Neural cell (in vitro differentiated cells): ENCODE measurements at regions not wholly inside any gene's neighbourhood (a gene's known extent, or its start where the extent isn't known, plus 50 kb on each side); places are given as distances from the start of the nearest gene placed in this dataset.
"Not testable (repeated sequence)": the region's sequence is repeated elsewhere in the genome, so short reads cannot be mapped to it uniquely, and the experiment has no call there.

ENCODE experiments used
- H2AFZ ChIP-seq: fragments of 200-600, 300-800 bp; sonication (generic), shearing (Covaris generic); 2 replicates; pipeline ENCODE4 v1.6.0; 2014; ENCODE audit warnings: low read depth, mild to moderate bottlenecking, antibody characterized with exemption, low read length, moderate library complexity
- H3F3A ChIP-seq: fragments of 200-600 bp; shearing (Covaris generic); 2 replicates; pipeline ENCODE4 v1.6.1; 2016; ENCODE audit warnings: mild to moderate bottlenecking, moderate library complexity, mixed read lengths, antibody characterized with exemption, low read length; ENCODE audit not compliant: insufficient read depth, poor library complexity, severe bottlenecking
- H3K27ac ChIP-seq: fragments of 200-600, 300-800 bp; sonication (generic), shearing (Covaris generic); 2 replicates; pipeline ENCODE4 v1.5.1; 2014; ENCODE audit warnings: mild to moderate bottlenecking, low read length, moderate library complexity
- H3K27me3 ChIP-seq: fragments of 300-800, 200-600 bp; sonication (generic), shearing (Covaris generic); 2 replicates; pipeline ENCODE4 v1.6.0; 2014; ENCODE audit warnings: mild to moderate bottlenecking, low read depth, low read length, moderate library complexity; ENCODE audit not compliant: insufficient read depth
- H3K36me3 ChIP-seq: fragments of 300-800, 200-600 bp; sonication (generic), shearing (Covaris generic); 2 replicates; pipeline ENCODE4 v1.5.1; 2014; ENCODE audit warnings: mild to moderate bottlenecking, antibody characterized with exemption, low read length, moderate library complexity; ENCODE audit not compliant: insufficient read depth
- H3K4me2 ChIP-seq: fragments of 300-800, 200-600 bp; sonication (generic), shearing (Covaris generic); 2 replicates; pipeline ENCODE4 v1.6.0; 2014; ENCODE audit warnings: mild to moderate bottlenecking, low read length
- H3K4me3 ChIP-seq: fragments of 300-800, 200-600 bp; sonication (generic), shearing (Covaris generic); 2 replicates; pipeline ENCODE4 v1.5.1; 2014; ENCODE audit warnings: mild to moderate bottlenecking, low read length, moderate library complexity
- H3K79me2 ChIP-seq: fragments of 200-600 bp; shearing (Covaris generic); replicated peaks from 2 replicates; pipeline ENCODE4 v1.6.0; 2014; ENCODE audit warnings: mild to moderate bottlenecking, low read length, moderate library complexity; ENCODE audit not compliant: insufficient read depth
- H3K9ac ChIP-seq: fragments of 300-800, 200-600 bp; sonication (generic), shearing (Covaris generic); 2 replicates; pipeline ENCODE4 v1.6.1; 2016; ENCODE audit warnings: mild to moderate bottlenecking, low read length, mixed read lengths
- H3K9me2 ChIP-seq: fragments of 200-600 bp; shearing (Covaris generic); 2 replicates; pipeline ENCODE4 v1.6.1; 2016; ENCODE audit warnings: mild to moderate bottlenecking, low read length, mixed read lengths; ENCODE audit not compliant: insufficient read depth
- H3K9me3 ChIP-seq: fragments of 200-600, 300-800 bp; sonication (generic), shearing (Covaris generic); 2 replicates; pipeline ENCODE4 v1.6.1; 2016; ENCODE audit warnings: mild to moderate bottlenecking, mixed run types, low read length, moderate library complexity, mixed read lengths
- H4K20me1 ChIP-seq: fragments of 200-600 bp; shearing (Covaris generic); 2 replicates; pipeline ENCODE4 v1.6.1; 2016; ENCODE audit warnings: mild to moderate bottlenecking, mixed run types; ENCODE audit not compliant: insufficient read depth
- CTCF ChIP-seq: fragments of 450-650 bp; IDR thresholded peaks from 2 replicates; pipeline ENCODE4 v1.5.1; 2014; ENCODE audit warnings: antibody characterized with exemption, mild to moderate bottlenecking, moderate library complexity; ENCODE audit not compliant: poor library complexity, severe bottlenecking
- EP300 ChIP-seq: fragments of 450-650 bp; conservative IDR thresholded peaks from 2 replicates; pipeline ENCODE4 v1.6.1; 2014; ENCODE audit warnings: antibody characterized with exemption, mild to moderate bottlenecking, moderate library complexity; ENCODE audit not compliant: poor library complexity, severe bottlenecking
- EZH2 ChIP-seq: fragments of 200-600, 300-800 bp; shearing (Covaris generic), sonication (generic); IDR thresholded peaks from 2 replicates; pipeline ENCODE4 v1.6.1; 2014; ENCODE audit warnings: antibody characterized with exemption, low read length, borderline replicate concordance, mild to moderate bottlenecking; ENCODE audit not compliant: insufficient read depth, poor library complexity, severe bottlenecking
- MXI1 ChIP-seq: fragments of 450-650 bp; conservative IDR thresholded peaks from 2 replicates; pipeline ENCODE4 v1.6.1; 2014; ENCODE audit warnings: antibody characterized with exemption, mild to moderate bottlenecking; ENCODE audit not compliant: poor library complexity, severe bottlenecking
- POLR2AphosphoS5 ChIP-seq: IDR thresholded peaks from 2 replicates; pipeline ENCODE4 v1.6.1; 2012
- RAD21 ChIP-seq: fragments of 450-650 bp; conservative IDR thresholded peaks from 2 replicates; pipeline ENCODE4 v1.6.1; 2014; ENCODE audit warnings: antibody characterized with exemption, mild to moderate bottlenecking, moderate library complexity
- REST ChIP-seq: IDR thresholded peaks from 2 replicates; pipeline ENCODE4 v1.6.1; 2012; ENCODE audit warnings: borderline replicate concordance
- SMC3 ChIP-seq: fragments of 450-650 bp; conservative IDR thresholded peaks from 2 replicates; pipeline ENCODE4 v1.6.1; 2014; ENCODE audit warnings: antibody characterized with exemption, mild to moderate bottlenecking, moderate library complexity; ENCODE audit not compliant: poor library complexity
- TAF1 ChIP-seq: IDR thresholded peaks from 2 replicates; pipeline ENCODE4 v1.6.1; 2012; ENCODE audit warnings: low read depth

- Histone ChIP-seq H3K27ac (no peak overlapping the region), H3K36me3 (no peaks in the 10 kb centered on the region), H4K20me1 (no peaks in the 10 kb centered on the region), H3K27me3 (no peaks in the 10 kb centered on the region), H3F3A (no peaks in the 10 kb centered on the region), H3K79me2 (no peaks in the 10 kb centered on the region), H3K4me3 (no peak overlapping the region), H2AFZ (no peak overlapping the region), H3K9me2 (no peaks in the 10 kb centered on the region), H3K9ac (no peak overlapping the region), H3K4me2 (no peak overlapping the region), H3K9me3 (no peaks in the 10 kb centered on the region)
- TF ChIP-seq POLR2AphosphoS5 (no peak), REST (no peak), TAF1 (no peak), SMC3 (no peak), EZH2 (no peak), EP300 (no peak), MXI1 (no peak), RAD21 (no peak), CTCF (no peak)
Observed at GRCh38 chr3:147297761-147298350, 108.5 kb downstream of the ZIC4 start.

- not testable (repeated sequence) for H3K4me3 ChIP-seq, H3F3A ChIP-seq, H3K9me3 ChIP-seq, H3K79me2 ChIP-seq, H2AFZ ChIP-seq, H3K9me2 ChIP-seq, H3K27ac ChIP-seq, H3K36me3 ChIP-seq, H3K27me3 ChIP-seq, H3K4me2 ChIP-seq, H4K20me1 ChIP-seq, H3K9ac ChIP-seq
Observed at GRCh38 chr3:147287370-147287769, 119.0 kb downstream of the ZIC4 start.

GRCh38 chr3:147269907-147270306 lies 136.4 kb downstream of the ZIC4 start:
- H3K79me2 ChIP-seq = no peaks in the 10 kb centered on the region
- no peak overlapping the region for H2AFZ ChIP-seq
- H3K9me2 ChIP-seq = no peaks in the 10 kb centered on the region

More at GRCh38 chr3:147269907-147270306, 136.4 kb downstream of the ZIC4 start:
- peaks cover 3% of the 10 kb centered on the region for H3K9me3 ChIP-seq
- no peaks in the 10 kb centered on the region for H3F3A ChIP-seq
- H3K9ac ChIP-seq = no peak overlapping the region
- H3K27ac ChIP-seq = no peak overlapping the region
- H3K36me3 ChIP-seq = no peaks in the 10 kb centered on the region
- H4K20me1 ChIP-seq = no peaks in the 10 kb centered on the region
- TF ChIP-seq SMC3 = no peak
- no peak for TF ChIP-seq MXI1
- TF ChIP-seq TAF1 = no peak
- no peak for TF ChIP-seq EP300
- no peak for TF ChIP-seq CTCF
- no peak for TF ChIP-seq REST
- no peak for TF ChIP-seq POLR2AphosphoS5
- no peak for TF ChIP-seq EZH2
- no peak for TF ChIP-seq RAD21
- no peaks in the 10 kb centered on the region for H3K27me3 ChIP-seq
- H3K4me2 ChIP-seq = no peak overlapping the region
- no peak overlapping the region for H3K4me3 ChIP-seq
